ENCODE measurements at regions not wholly inside any gene's neighbourhood (a gene's known extent, or its start where the extent isn't known, plus 50 kb on each side); places are given as distances from the start of the nearest gene placed in this dataset.
"Not testable (repeated sequence)": the region's sequence is repeated elsewhere in the genome, so short reads cannot be mapped to it uniquely, and the experiment has no call there.

DNA sequence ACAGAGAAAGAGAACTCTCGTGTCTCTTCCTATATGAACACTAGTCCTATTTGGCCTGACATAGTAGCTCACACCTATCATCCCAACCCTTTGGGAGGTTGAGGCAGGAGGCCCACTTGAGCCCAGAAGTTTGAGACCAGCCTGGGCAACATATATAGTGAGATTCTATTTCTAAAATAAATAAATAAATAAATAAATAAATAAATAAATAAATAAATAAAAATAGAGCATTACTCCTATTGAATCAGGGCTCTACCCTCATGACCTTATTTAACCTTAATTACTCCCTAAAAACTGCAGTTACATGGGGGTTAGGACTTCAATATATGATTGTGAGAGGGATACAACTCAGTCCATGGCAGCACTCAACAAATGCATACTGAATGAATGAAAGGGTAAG, 61.2 kb upstream of the GSC start:
- no peak for DNase-seq (ENCODE audit: low spot score)

DNA sequence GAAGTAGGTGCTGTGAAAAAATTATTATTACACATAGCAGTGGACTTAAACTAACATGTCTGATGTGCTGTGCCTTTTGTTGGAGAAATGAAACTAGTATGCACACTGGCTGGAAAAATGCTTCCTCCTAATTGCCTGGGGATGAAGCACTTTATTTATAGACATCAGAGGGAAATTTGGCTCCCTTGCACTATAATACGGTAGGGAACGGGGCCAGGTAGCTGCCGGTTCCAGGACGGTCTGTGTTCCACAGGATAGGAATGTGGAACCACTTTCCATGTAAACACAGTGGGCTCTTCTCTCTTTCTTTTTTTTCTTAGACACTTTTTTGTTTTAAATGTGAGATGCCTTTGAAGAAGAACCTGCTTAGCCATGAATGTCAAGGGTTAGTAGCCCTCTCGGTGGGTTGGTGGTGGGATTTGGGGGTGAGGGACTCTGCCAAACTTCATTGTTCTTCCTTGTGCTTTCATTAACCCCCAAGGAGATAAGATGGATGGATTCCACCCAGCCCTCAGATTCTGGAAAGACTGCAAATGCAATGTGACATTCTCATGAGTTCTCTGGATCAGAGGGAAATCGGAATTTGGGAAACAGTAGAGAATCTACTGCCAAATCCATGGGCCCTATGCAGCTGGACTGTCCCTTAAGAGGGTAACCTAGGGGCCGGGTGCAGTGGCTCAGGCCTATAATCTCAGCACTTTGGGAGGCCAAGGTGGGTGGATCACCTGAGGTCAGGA, 58.0 kb upstream of the GSC start:
- no peak for DNase-seq (ENCODE audit: low spot score)

DNA sequence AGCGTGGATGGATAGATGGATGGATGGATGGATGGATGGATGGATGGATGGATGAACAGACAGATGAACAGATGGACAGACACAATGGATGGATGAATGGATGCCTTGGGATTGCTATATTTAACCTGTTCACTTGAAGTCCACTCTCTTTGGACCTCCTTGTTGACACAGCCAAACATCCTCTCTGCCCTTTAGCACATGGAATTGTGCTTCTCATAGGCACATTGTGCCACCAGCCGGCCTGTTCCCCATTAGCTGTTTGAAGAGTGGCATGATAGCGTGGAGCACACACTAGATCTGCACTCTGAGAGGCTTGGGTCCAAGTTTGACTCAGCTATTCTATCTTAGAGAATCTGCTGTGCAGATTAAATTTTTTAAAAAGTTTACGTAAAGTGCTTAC, 56.9 kb upstream of the GSC start:
- no peak for DNase-seq (ENCODE audit: low spot score)

DNA sequence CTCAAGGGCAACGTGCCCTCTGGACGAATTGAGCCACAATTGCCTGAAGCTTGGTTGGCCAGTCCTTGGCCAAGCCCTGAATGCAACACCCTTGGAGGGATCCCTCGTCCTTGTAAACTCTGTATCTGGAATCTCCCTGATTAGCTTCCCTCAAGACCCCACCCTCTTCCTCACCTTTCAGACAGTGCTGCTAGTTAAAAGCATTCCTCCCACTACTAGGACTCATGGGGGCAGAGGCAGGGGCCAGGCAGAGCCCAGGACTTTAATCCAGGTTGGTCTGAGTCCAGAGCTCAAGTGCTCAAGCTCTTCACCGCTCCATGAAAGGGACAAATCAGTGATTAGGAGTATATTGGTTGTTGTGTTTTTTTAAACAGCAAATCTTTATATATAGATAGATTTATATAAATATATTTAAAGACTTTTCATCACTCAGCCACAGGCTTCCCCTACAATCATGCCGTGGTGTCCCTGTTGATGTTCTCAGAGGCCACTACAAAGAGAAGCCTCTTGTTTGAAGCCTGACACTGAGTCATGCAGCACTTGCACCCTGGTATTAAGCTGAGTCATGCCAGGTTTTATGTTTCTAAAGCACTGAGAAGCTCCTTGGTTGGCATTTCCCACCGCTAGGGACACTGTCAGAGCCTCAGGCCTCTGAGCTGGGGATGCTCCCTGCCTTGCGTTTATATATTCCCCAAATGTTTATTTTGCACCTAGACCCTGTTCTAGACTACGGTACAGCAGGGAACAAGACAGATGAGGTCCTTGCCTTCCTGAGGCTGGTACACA, 53.8 kb upstream of the GSC start:
- DNase-seq (ENCODE audit: low spot score): peak; percentile 22

DNA sequence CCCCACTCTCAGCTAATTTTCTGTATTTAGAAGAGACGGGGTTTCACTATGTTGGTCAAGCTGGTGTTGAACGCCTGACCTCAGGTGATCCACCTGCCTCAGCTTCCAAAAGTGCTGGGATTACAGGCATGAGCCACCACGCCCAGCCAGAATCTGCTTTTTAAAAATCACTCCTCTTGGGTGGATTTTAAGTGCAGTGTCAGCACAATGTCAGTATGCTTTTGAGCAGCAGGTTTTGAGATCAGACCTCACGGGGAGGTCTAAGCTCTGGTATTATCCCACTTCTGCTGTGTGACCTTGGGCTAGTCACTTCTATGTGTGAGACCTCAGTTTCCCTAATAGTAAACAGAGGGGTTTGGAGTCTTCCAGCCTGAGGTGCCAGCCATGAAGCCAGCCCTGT, 51.8 kb upstream of the GSC start:
- DNase-seq (ENCODE audit: low spot score): no peak

DNA sequence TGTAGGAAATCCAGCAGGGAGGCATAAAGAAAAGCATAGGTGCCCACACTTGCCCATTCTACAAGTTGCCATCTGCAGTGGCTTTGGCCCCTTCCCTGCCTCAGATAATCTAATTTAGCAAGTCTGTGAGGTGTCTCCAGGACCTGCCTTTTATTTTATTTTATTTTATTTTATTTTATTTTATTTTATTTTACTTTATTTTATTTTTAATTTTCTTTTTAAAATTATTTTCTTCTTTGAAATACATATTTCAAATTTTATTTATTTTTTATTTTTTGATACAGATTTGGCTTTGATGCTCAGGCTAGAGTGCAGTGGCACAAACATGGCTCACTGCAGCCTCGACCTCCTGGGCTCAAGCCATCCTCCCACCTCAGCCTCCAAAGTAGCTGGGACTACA, 51.0 kb upstream of the GSC start:
- DNase-seq (ENCODE audit: low spot score): not testable (repeated sequence)
